C4-2B (cell line): ENCODE measurements at regions not wholly inside any gene's neighbourhood (a gene's known extent, or its start where the extent isn't known, plus 50 kb on each side); places are given as distances from the start of the nearest gene placed in this dataset.

ENCODE experiments used
- ZFX ChIP-seq: fragments of 450-650 bp; IDR thresholded peaks from 2 replicates; pipeline ENCODE4 v1.6.1; 2017
- TF ChIP-seq, protein P1 (sequence below): fragments of 450-650 bp; conservative IDR thresholded peaks from 2 replicates; pipeline ENCODE4 v1.5.1; 2017; ENCODE audit warnings: mild to moderate bottlenecking

DNA sequence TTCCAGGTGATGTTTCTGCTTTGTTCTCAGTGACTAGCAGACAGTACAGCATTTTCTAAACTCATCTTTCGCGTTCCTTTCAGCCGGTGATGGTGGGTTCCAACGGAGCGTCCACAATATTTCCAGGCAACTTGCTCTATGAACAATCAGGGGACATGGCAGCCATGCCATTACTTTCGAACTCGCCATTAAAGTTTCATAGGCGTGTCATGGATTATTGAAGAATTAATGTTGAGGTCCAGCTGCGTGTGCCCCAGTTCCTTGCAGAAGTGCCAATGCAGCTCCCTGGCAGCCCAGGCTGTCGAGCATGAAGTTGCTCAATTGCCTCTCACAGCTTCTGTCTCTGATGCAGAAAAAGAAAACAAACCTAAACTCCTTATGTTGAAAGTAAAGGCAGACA is 262.2 kb downstream of the IRX2 start:
- TF ChIP-seq, protein P1, sequence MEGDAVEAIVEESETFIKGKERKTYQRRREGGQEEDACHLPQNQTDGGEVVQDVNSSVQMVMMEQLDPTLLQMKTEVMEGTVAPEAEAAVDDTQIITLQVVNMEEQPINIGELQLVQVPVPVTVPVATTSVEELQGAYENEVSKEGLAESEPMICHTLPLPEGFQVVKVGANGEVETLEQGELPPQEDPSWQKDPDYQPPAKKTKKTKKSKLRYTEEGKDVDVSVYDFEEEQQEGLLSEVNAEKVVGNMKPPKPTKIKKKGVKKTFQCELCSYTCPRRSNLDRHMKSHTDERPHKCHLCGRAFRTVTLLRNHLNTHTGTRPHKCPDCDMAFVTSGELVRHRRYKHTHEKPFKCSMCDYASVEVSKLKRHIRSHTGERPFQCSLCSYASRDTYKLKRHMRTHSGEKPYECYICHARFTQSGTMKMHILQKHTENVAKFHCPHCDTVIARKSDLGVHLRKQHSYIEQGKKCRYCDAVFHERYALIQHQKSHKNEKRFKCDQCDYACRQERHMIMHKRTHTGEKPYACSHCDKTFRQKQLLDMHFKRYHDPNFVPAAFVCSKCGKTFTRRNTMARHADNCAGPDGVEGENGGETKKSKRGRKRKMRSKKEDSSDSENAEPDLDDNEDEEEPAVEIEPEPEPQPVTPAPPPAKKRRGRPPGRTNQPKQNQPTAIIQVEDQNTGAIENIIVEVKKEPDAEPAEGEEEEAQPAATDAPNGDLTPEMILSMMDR: no peak
- TF ChIP-seq ZFX: no peak
